NCI-H82 (cell line): ENCODE measurements at regions not wholly inside any gene's neighbourhood (a gene's known extent, or its start where the extent isn't known, plus 50 kb on each side); places are given as distances from the start of the nearest gene placed in this dataset.
A peak's percentile ranks its signal among the peaks of the same experiment; 100 is the strongest.

Experiments used
- DNase-seq: peaks from one replicate; lab custom pipeline; 2025; lab: John Stamatoyannopoulos, UW

DNA sequence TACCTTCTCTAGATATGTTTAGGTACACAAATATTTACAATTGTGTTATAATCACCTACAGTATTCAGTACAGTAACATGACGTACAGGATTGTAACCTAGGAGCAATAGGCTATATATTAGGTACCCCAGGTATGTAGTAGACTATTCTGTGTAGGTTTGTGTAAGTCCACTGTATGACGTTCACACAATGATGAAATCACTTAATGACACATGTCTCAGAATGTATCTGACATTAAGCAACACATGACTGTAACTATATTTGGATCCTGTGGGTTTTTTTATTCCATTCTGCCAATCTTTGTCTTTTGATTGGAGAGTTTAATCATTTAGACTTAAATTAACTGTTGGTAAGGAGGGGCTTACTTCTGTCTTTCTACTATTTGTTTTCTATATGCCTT is 52.1 kb downstream of the STYXL2 start:
- DNase-seq, result no peak

DNA sequence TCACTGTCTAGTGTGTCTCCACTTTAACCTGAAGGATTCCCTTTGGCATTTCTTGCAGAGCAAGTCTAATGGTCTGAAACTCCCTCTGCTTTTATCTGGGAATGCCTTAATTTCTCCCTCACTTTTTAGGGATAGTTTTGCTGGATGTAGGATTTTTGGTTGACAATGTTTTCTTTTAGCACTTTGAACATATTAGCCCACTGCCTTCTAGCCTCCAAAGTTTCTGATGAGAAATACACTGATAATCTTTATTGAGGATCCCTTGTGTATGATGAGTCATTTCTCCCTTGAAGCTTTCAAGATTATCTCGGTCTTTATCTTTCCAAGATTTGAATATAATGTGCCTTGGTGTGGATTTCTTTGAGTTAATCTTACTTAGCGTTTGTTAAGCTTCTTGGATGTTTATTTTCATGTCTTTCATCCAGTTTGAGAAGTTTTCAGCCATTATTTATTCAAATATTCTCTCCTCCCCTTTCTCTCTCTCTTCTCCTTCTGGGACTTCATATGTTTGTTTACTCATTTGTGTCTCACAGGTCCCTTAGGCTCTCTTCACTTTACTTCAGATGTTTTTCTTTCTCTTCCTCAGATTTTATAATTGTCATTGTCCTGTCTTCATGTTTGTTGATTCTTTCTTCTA is 53.1 kb downstream of the STYXL2 start:
- DNase-seq, result no peak

DNA sequence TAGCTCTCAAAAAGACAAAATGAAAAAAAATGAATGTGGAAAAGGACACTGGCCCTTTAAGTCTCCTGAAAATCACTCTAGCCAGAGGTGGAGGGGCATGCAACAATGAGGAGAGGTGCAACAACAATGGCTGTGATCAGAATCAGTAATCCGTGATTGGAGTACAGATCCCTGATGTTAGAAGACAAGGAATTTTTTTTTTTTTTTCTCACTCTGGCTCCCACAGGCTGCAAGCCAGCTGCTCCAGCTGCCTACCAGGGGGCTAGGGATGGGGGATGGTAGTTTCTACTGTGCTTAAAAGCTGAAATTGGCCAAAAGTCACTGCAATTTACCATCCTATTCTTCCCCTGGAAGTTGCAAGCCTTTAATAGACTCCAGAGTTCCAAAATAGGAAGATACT is 54.5 kb downstream of the STYXL2 start:
- DNase-seq, result peak; percentile 32

GRCh38 chr1:167149793-167150491 is 56.1 kb downstream of the STYXL2 start:
- no peak for DNase-seq

GRCh38 chr1:167150492-167150833 is 56.6 kb downstream of the STYXL2 start:
- no peak for DNase-seq

GRCh38 chr1:167152192-167152876 is 58.5 kb downstream of the STYXL2 start:
- no peak for DNase-seq

- DNase-seq, result no peak
Measured at GRCh38 chr1:167156466-167156865, 62.6 kb downstream of the STYXL2 start.

GRCh38 chr1:167157114-167157513 is 63.2 kb downstream of the STYXL2 start:
- DNase-seq, result no peak

GRCh38 chr1:167158111-167158812 is 62.4 kb upstream of the POU2F1 start:
- DNase-seq, result no peak

GRCh38 chr1:167158813-167159275 is 61.8 kb upstream of the POU2F1 start:
- DNase-seq, result no peak

DNA sequence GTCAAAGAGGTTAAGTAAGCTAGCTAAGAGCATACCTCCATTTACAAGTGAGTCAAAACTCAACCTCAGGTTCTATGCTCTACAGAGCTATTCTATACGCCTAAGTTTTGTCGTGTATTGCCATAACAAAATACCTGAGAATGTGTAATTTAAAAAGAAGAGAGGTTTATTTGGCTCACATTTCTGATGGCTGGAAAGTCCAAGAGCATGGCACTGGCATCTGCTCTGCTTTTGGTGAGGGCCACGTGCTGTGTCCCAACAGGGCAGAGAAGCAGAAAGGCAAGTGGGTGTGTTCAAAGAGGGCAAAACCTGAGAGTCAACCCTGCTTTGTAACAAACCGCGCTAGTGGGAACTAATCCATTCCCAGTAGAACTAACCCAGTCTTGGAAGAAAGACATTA is 60.9 kb upstream of the POU2F1 start:
- no peak for DNase-seq

DNA sequence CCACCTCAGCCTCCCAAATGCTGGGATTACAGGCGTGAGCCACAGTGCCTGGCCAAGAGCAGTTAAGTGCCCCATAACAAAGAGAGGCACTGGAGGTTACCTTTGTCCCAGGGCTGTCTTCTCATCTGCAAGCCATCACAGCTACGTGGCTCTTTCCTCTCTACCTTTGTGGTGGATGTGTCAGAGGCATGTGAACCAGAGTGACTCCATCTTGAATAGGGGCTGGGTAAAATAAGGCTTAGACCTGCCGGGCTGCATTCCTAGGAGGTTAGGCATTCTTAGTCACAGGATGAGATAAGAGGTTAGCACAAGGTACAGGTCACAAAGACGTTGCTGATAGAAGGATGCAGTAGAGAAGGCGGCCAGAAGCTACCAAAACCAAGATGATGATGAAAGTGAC is 59.4 kb upstream of the POU2F1 start:
- no peak for DNase-seq

- no peak for DNase-seq
Measured at GRCh38 chr1:167161762-167162161, 58.9 kb upstream of the POU2F1 start.

- no peak for DNase-seq
Measured at GRCh38 chr1:167165219-167165618, 55.5 kb upstream of the POU2F1 start.

- peak; percentile 37 for DNase-seq
Measured at GRCh38 chr1:167165948-167166689, 54.6 kb upstream of the POU2F1 start.

- DNase-seq, result no peak
Measured at GRCh38 chr1:167166690-167167075, 54.0 kb upstream of the POU2F1 start.

DNA sequence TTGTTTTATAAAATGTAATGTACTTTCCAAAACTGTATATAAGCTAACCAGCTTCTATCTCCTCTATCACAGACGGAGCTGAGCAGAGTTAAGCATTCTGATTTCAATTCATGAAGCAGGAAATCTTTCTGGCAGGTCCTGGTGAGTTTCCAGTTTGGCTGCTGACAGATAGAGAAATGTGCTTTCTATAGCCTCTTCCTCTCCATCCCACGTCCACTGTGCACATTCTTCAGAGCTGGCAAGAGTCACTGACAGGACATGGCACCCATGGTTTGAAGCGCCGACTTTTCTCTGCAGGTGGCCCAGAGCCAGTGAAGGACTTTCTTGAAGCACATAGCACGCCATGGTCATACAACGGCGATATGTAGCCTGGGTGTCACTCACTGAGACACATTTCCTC is 52.3 kb upstream of the POU2F1 start:
- DNase-seq, result no peak

GRCh38 chr1:167169642-167170041 is 51.0 kb upstream of the POU2F1 start:
- DNase-seq, result no peak
